Parathyroid adenoma (tissue), 2 donors: ENCODE measurements at regions not wholly inside any gene's neighbourhood (a gene's known extent, or its start where the extent isn't known, plus 50 kb on each side); places are given as distances from the start of the nearest gene placed in this dataset.

Source experiments
- H2AFZ ChIP-seq: fragments of 300-600 bp; sonication (generic); one replicate; pipeline ENCODE4 v1.7.0; 2017; ENCODE audit warnings: antibody characterized with exemption, mild to moderate bottlenecking
- H3K27ac ChIP-seq: fragments of 300-600 bp; sonication (generic); one replicate; pipeline ENCODE4 v1.7.0; 2017
- H3K27me3 ChIP-seq: fragments of 300-600 bp; sonication (generic); one replicate; pipeline ENCODE4 v1.7.0; 2017; ENCODE audit warnings: low read length; ENCODE audit not compliant: control insufficient read depth, insufficient read depth
- H3K36me3 ChIP-seq: fragments of 300-600 bp; sonication (generic); one replicate; pipeline ENCODE4 v1.7.0; 2017; ENCODE audit warnings: low read length; ENCODE audit not compliant: control insufficient read depth, insufficient read depth
- H3K4me1 ChIP-seq: fragments of 300-600 bp; sonication (generic); one replicate; pipeline ENCODE4 v1.7.0; 2017; ENCODE audit warnings: control low read depth
- H3K4me2 ChIP-seq: fragments of 300-600 bp; sonication (generic); one replicate; pipeline ENCODE4 v1.7.0; 2017; ENCODE audit warnings: low read length
- H3K4me3 ChIP-seq: fragments of 300-600 bp; sonication (generic); one replicate; pipeline ENCODE4 v1.7.0; 2017; ENCODE audit warnings: low read depth, low read length
- H3K79me2 ChIP-seq: fragments of 300-600 bp; sonication (generic); one replicate; pipeline ENCODE4 v1.7.0; 2017; ENCODE audit warnings: control low read depth
- H3K9ac ChIP-seq: fragments of 300-600 bp; sonication (generic); one replicate; pipeline ENCODE4 v1.7.0; 2017; ENCODE audit warnings: mild to moderate bottlenecking
- H3K9me3 ChIP-seq: fragments of 300-600 bp; sonication (generic); one replicate; pipeline ENCODE4 v1.7.0; 2017; ENCODE audit warnings: low read length; ENCODE audit not compliant: control insufficient read depth
- CTCF ChIP-seq: fragments of 300-600 bp; sonication (generic); IDR thresholded peaks from one replicate; pipeline ENCODE4 v1.7.0; 2017; ENCODE audit warnings: antibody characterized with exemption, mild to moderate bottlenecking
- donor health status: primary hyperparathyroidism.

GRCh38 chr5:12272389-12272788 is 368.1 kb upstream of the CTNND2 start:
- no peaks in the 10 kb centered on the region for H3K9me3 ChIP-seq
- H3K27ac ChIP-seq: no peak overlapping the region
- H3K79me2 ChIP-seq: no peaks in the 10 kb centered on the region
- H3K4me1 ChIP-seq: no peaks in the 10 kb centered on the region
- H3K4me3 ChIP-seq: no peak overlapping the region
- H3K36me3 ChIP-seq: no peaks in the 10 kb centered on the region
- no peak overlapping the region for H3K9ac ChIP-seq
- TF ChIP-seq CTCF: no peak
- no peak overlapping the region for H2AFZ ChIP-seq
- H3K4me2 ChIP-seq: no peak overlapping the region
- H3K27me3 ChIP-seq: no peaks in the 10 kb centered on the region

DNA sequence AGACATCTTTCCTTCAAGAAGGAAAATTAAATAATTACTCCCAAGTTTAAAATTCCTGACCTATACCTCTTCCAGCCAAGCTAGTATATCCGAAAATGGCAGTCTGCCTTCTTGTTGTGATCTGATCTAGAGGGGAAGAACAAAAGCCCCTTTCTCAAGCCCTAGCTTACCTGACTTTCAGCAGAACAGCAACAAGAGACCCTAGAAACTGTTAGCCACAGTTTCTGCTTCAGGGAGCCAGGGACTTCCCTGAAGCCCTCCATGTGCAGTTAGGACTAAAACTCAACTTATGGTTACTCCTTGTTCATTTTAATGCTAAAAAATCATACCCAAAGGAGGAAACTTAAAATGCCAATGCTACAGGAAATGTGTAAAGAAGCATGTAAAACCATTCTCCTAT is 366.7 kb upstream of the CTNND2 start:
- no peaks in the 10 kb centered on the region for H3K9me3 ChIP-seq
- H3K4me3 ChIP-seq: no peak overlapping the region
- no peak overlapping the region for H2AFZ ChIP-seq
- H3K36me3 ChIP-seq: no peaks in the 10 kb centered on the region
- TF ChIP-seq CTCF: no peak
- H3K79me2 ChIP-seq: no peaks in the 10 kb centered on the region
- H3K9ac ChIP-seq: no peak overlapping the region
- no peaks in the 10 kb centered on the region for H3K4me1 ChIP-seq
- H3K27ac ChIP-seq: no peak overlapping the region
- H3K27me3 ChIP-seq: no peaks in the 10 kb centered on the region
- H3K4me2 ChIP-seq: no peak overlapping the region

- Histone ChIP-seq H3K27me3 (no peaks in the 10 kb centered on the region), H3K79me2 (no peaks in the 10 kb centered on the region), H3K9me3 (no peaks in the 10 kb centered on the region), H3K4me3 (no peak overlapping the region), H3K27ac (no peak overlapping the region), H3K4me1 (no peaks in the 10 kb centered on the region), H3K4me2 (no peak overlapping the region), H3K36me3 (no peaks in the 10 kb centered on the region), H3K9ac (no peak overlapping the region), H2AFZ (no peak overlapping the region)
- TF ChIP-seq CTCF: no peak
Observed at GRCh38 chr5:12269164-12269563, 364.9 kb upstream of the CTNND2 start.

GRCh38 chr5:12258549-12258948 is 354.3 kb upstream of the CTNND2 start:
- TF ChIP-seq CTCF: no peak
- Histone ChIP-seq H3K9ac (no peak overlapping the region), H2AFZ (no peak overlapping the region), H3K4me3 (no peak overlapping the region), H3K4me2 (no peak overlapping the region), H3K9me3 (no peaks in the 10 kb centered on the region), H3K27me3 (no peaks in the 10 kb centered on the region), H3K79me2 (no peaks in the 10 kb centered on the region), H3K27ac (no peak overlapping the region), H3K36me3 (no peaks in the 10 kb centered on the region), H3K4me1 (no peaks in the 10 kb centered on the region)

- Histone ChIP-seq H3K79me2 (no peaks in the 10 kb centered on the region), H3K27ac (no peak overlapping the region), H3K4me3 (no peak overlapping the region), H3K4me2 (no peak overlapping the region), H3K4me1 (no peaks in the 10 kb centered on the region), H3K36me3 (no peaks in the 10 kb centered on the region), H2AFZ (no peak overlapping the region), H3K9me3 (no peaks in the 10 kb centered on the region), H3K27me3 (no peaks in the 10 kb centered on the region), H3K9ac (no peak overlapping the region)
- no peak for TF ChIP-seq CTCF
Observed at GRCh38 chr5:12250454-12250853, 346.2 kb upstream of the CTNND2 start.
